NCI-H1417 (cell line): ENCODE measurements at regions not wholly inside any gene's neighbourhood (a gene's known extent, or its start where the extent isn't known, plus 50 kb on each side); places are given as distances from the start of the nearest gene placed in this dataset.

Experiments used
- DNase-seq, 3 experiments: peaks; one replicate each; lab custom pipeline; 2025; lab: John Stamatoyannopoulos, UW

DNA sequence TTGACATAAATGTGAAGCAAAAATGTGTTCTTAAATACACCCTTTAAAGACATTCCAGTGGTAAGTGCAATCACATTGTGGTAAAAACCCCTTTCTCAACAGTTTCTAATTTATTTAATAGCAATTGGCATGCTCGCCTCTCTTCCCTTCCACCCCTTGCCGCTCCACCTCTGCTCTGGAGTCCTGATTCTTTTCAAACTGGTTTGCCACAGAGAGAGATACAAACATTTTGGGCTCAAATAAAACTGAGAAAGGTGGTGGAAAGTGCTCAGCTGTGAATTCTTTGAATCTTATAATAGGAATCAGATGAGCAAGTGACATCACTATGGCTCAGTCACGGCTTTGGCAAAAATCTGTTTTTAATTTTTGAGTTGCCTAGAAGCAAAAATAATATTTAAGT lies 993.9 kb downstream of the GALC start:
- no peak for DNase-seq

DNA sequence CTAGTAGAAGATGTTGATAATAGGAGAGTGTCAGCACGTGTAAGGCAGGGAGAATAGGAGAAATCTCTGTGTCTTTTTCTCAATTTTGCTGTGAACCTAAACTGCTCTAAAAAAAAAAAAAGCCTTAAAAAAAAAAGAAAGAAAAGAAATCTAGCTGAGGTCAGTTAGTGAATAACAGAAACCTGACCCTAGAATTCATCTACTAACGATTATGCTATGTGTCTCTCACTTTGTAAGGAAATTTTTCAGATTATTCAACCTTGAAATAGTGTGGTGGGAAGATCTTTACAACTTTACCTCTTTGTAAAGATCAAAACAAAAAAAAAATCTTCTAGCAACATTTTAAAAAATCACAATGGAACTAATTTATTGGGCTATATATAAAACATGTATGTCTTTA lies 995.7 kb downstream of the GALC start:
- no peak for DNase-seq

DNA sequence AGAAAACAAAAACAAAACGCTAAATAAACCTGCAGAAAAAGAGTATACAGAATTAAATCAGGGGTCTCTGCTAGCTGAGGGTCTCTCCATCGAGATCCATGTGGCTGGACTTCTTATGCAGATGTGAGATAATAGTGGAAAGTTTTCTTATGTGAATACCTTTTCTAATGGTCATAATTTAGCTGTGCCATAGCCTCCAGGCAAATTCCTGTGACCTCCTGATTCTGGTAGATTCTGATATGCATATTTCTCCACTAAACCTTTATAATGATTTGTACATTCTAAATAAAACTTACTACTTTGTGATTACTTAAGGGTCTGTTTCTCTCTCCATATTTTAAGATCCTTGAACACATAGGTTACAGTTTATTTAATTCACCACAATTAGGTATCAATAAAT lies 1002.6 kb downstream of the GALC start:
- no peak for DNase-seq

DNA sequence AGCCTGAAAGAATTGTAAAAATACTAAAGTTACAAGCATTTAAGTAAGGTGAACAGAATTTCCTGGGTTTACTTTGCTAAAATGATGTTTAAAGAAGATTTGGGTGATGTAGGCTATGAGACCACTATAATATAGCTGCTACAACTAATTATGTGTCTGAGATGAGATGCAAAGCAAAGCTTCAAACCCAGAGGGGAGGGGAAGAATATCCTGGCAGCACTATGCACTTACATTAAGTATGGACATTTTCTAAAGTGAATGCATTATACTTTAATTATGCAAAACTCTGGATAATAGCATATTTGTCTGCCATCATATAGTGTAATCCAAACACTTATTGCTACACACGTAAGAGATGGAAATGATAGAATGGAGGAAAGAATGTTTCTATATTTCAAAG lies 1003.7 kb downstream of the GALC start:
- peak in 1 of 3 experiments; percentile 62 for DNase-seq

- DNase-seq: no peak
These were observed 1005.0 kb downstream of the GALC start for GRCh38 chr14:86987966-86988365.

DNA sequence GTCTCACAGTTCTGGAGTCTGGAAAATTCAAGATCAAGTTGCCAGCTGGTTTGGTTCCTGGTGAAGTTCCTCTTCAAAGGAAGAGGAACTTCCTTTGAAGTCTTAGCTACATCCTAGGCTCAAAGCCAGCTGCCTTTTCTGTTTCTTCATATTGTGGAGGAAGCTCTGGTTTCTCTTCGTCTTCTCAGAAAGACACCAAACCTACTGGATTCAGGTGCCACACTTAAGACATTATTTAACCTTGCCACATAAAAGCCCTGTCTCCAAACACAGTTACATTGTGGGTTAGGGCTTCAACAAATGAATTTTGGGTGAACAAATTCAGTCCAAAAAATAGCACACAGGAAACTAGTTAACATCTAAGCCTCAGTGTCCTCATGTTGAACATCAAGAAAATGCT lies 1019.8 kb downstream of the GALC start:
- DNase-seq: no peak

- no peak for DNase-seq
These were observed 1021.7 kb downstream of the GALC start for GRCh38 chr14:86971292-86971691.

GRCh38 chr14:86961106-86961716 lies 1031.8 kb downstream of the GALC start:
- DNase-seq: peak in 1 of 3 experiments; percentile 15

DNA sequence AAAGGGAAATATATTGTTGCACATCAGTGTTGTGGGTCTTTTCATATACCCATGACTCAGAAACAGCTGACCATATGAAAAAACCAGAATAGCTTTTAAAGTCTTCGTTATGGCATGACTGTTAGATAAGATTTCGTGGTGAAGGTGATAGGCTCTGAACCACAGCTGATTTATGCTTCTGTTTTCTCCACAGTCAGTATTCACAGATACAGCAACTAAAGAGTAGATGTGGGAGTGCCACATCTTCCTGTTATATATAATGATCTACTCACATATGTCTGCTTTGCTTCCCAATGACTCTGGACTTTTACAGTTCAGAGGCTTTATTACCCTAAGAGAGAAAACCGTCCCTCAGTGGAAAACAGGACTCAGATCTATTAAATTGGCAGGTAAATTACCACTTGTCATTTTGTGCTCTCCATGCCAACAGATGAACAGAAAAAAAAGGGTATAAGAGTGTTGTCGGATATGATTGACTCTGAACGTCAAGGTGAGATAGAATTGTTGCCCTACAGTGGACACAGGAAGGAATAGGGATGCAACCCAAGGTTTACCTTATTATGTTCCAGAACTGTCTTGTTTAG lies 1037.1 kb downstream of the GALC start:
- peak in 1 of 3 experiments; percentile 9 for DNase-seq

- DNase-seq: no peak
These were observed 1038.4 kb downstream of the GALC start for GRCh38 chr14:86954623-86955022.

DNA sequence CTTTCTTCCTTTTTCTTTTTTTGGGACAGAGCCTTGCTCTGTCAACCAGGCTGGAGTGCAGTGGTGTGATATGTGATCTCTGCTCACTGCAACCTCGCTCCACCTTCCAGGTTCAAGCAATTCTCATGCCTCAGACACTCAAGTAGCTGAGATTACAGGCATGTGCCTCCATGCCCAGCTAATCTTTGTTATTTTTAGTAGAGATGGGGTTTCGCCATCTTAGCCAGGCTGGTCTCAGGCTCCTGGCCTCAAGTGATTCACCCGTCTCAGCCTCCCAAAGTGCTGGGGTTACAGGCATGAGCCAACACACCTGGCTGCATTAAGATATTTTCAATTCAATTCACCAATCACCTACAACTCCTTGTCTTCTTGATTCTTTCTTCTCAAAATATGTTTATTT lies 1046.5 kb downstream of the GALC start:
- no peak for DNase-seq

DNA sequence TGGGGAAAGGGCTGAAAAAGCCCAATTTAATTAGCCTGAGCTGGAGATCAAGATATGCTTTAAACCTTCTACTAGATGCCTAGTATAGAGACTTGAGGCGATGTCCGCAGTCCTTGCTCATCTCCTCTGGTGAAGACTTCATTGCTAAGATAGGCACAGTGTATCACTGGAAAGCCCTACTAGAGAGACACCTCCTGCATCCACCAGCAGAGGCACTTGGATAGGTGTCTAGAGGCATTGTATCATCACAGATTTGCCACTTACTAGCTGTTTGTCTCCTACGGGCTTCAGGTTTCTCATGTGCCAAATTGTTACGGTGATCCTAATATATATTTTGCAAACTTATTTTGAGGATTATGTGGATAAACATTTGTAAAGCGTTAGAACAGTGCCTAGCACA lies 1048.5 kb downstream of the GALC start:
- DNase-seq: no peak

DNA sequence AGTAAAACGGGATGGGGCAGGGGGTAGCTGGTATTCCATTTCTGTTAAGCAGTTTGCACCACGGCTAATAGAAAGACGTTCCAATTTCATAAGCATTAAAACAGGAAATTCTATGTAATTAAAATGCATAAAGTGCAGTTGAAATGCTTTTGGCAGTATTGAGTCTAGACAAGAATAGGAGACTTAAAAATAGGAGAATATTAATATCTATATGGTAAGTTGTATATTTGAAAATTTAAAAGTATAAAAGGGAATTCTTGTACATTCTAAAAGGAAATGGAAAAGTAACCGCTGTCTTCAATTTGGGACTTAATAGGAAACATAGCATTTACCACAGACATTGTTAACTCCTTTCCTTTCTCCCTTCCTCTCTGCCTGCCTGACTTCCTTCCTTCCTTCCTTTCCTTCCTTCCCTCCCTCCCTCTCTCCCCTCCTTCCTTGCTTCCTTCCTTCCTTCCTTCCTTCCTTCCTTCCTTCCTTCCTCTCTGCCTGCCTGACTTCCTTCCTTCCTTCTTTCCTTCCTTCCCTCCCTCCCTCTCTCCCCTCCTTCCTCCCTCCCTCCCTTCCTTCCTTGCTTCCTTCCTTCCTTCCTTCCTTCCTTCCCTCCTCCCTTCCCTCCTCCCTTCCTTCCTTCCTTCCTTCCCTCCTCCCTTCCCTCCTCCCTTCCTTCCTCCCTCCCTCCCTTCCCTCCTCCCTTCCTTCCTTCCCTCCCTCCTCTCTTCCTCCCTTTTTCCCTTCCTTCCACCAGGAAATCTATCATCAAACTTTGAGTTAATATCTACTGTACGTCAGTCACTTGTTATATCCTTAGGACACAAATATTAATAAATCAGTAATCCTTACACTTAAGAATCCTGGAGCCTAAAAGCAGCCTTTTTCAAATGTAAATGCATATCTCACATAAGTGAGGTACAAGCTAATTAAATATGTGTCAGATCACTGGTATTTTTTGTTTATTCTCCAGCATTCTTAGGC lies 1049.3 kb downstream of the GALC start:
- DNase-seq: no peak

DNA sequence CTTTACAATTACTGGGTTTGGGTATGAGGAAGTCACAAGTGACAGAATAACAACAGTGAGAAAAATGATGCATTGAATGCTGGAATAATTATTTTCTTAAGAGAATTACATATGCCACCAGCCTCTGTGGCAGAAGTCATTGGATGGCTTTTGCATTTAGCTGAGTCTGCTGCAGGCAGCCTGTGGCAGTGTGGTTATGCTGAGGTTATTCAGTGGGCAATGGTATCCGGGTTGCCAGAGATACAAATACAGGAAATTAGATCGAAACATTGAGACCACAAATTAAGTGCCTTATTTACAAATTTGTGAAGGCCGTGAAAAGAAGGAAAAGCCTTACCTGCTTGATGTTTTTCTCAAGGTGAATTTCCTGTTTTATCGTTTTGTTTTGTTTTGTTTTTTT lies 1050.0 kb downstream of the GALC start:
- no peak for DNase-seq

- DNase-seq: no peak
These were observed 1052.9 kb downstream of the GALC start for GRCh38 chr14:86940106-86940505.

- no peak for DNase-seq
These were observed 1054.7 kb downstream of the GALC start for GRCh38 chr14:86938320-86938719.

DNA sequence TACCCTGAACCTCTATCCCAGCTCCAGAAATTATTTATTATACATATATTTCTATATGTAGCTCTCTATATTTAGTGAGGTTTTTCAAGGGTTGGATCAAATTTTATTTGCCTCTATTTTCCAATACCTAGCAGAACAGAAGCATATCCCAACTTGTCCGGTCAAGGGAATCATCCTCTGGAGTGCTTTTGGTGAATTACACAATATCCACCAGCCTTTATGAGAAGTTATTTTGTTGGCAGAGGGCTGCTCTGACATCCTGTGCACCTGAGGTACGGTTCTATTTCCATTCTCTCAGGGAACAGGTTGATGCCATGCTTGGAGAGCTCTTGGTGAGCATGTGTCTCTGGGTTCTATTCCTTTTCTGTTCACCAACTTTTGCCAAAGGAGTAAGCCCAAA lies 1056.4 kb downstream of the GALC start:
- no peak for DNase-seq

- DNase-seq: no peak
These were observed 1057.6 kb downstream of the GALC start for GRCh38 chr14:86935241-86935885.

- DNase-seq: no peak
These were observed 1058.9 kb downstream of the GALC start for GRCh38 chr14:86933958-86934595.

GRCh38 chr14:86933460-86933859 lies 1059.5 kb downstream of the GALC start:
- DNase-seq: no peak

- DNase-seq: no peak
These were observed 1077.6 kb downstream of the GALC start for GRCh38 chr14:86915406-86915805.

- no peak for DNase-seq
These were observed 1080.3 kb downstream of the GALC start for GRCh38 chr14:86912709-86913108.
